SK-N-SH (cell line): ENCODE measurements at regions not wholly inside any gene's neighbourhood (a gene's known extent, or its start where the extent isn't known, plus 50 kb on each side); places are given as distances from the start of the nearest gene placed in this dataset.
"Not testable (repeated sequence)": the region's sequence is repeated elsewhere in the genome, so short reads cannot be mapped to it uniquely, and the experiment has no call there.

Experiments
- CTCF ChIA-PET: fragments of 300-600, 350-600 bp; formaldehyde crosslinking; extraction: SDS; loops from one replicate; lab custom pipeline; 2021; lab: Yijun Ruan, JAX
- POLR2A ChIA-PET: fragments of 350-600 bp; sonication (Branson Sonifier 250); formaldehyde crosslinking; extraction: SDS; loops from one replicate; lab custom pipeline; 2020; ENCODE audit warnings: antibody characterized with exemption, inconsistent platforms; lab: Yijun Ruan, JAX
- DNase-seq: peaks from one replicate; pipeline ENCODE4 v3.0.0; 2012
- H2AFZ ChIP-seq: fragments of 200-600 bp; sonication (generic); 2 replicates; pipeline ENCODE4 v1.8.1; 2016; ENCODE audit warnings: antibody characterized with exemption, mild to moderate bottlenecking, low read depth
- H3F3A ChIP-seq: fragments of 200-600 bp; sonication (generic); replicated peaks from 2 replicates; pipeline ENCODE3; 2016; ENCODE audit warnings: antibody characterized with exemption, mild to moderate bottlenecking; ENCODE audit not compliant: insufficient read depth
- H3K27ac ChIP-seq, 2 experiments: fragments of 200-500 bp in 1 of 2; fragments of 200-600 bp in 1 of 2; sonication (Bioruptor generic) in 1 of 2; sonication (generic), shearing (Covaris generic) in 1 of 2; 2 replicates each; pipeline versions ENCODE4 v1.5.1 to v1.6.1; 2014 to 2016; ENCODE audit warnings: low read depth in 2 of 2, inconsistent platforms in 1 of 2, low read length in 1 of 2, mild to moderate bottlenecking in 1 of 2, mixed read lengths in 1 of 2
- H3K27me3 ChIP-seq: fragments of 200-600 bp; sonication (generic), shearing (Covaris generic); 2 replicates; pipeline ENCODE4 v1.6.1; 2016; ENCODE audit warnings: mixed run types; ENCODE audit not compliant: insufficient read depth
- H3K36me3 ChIP-seq, 2 experiments: fragments of 200-500 bp in 1 of 2; fragments of 200-600 bp in 1 of 2; sonication (Bioruptor generic) in 1 of 2; sonication (generic) in 1 of 2; replicated peaks in 1 of 2; 2 replicates each; pipeline versions ENCODE3 to v1.5.1; 2014 to 2016; ENCODE audit warnings: low read length in 1 of 2, mild to moderate bottlenecking in 1 of 2; ENCODE audit not compliant: insufficient read depth in 2 of 2, control insufficient read depth in 1 of 2
- H3K4me1 ChIP-seq, 2 experiments: fragments of 200-500 bp in 1 of 2; fragments of 200-600 bp in 1 of 2; sonication (Bioruptor generic) in 1 of 2; sonication (generic), shearing (Covaris generic) in 1 of 2; 2 replicates each; pipeline versions ENCODE4 v1.5.1 to v1.6.1; 2014 to 2016; ENCODE audit warnings: low read depth in 1 of 2, low read length in 1 of 2, mixed run types in 1 of 2; ENCODE audit not compliant: insufficient read depth in 2 of 2, control insufficient read depth in 1 of 2
- H3K4me2 ChIP-seq: fragments of 200-600 bp; sonication (generic), shearing (Covaris generic); 2 replicates; pipeline ENCODE4 v1.6.1; 2017; ENCODE audit warnings: mixed run types
- H3K4me3 ChIP-seq, 2 experiments: fragments of 200-500 bp in 1 of 2; fragments of 200-600 bp in 1 of 2; sonication (Bioruptor generic) in 1 of 2; sonication (generic), shearing (Covaris generic) in 1 of 2; 2 replicates each; pipeline versions ENCODE4 v1.5.1 to v1.8.1; 2014 to 2016; ENCODE audit warnings: low read depth in 2 of 2, inconsistent platforms in 1 of 2, low read length in 1 of 2, mild to moderate bottlenecking in 1 of 2, mixed read lengths in 1 of 2, moderate library complexity in 1 of 2
- H3K79me2 ChIP-seq: fragments of 200-600 bp; sonication (generic); 2 replicates; pipeline ENCODE4 v1.8.1; 2017; ENCODE audit warnings: mild to moderate bottlenecking; ENCODE audit not compliant: insufficient read depth
- H3K9ac ChIP-seq: fragments of 200-600 bp; sonication (generic); 2 replicates; pipeline ENCODE4 v1.6.1; 2017; ENCODE audit warnings: mixed run types
- H3K9me2 ChIP-seq: fragments of 200-600 bp; sonication (generic); 2 replicates; pipeline ENCODE4 v1.6.1; 2017; ENCODE audit warnings: mixed run types
- H3K9me3 ChIP-seq: fragments of 200-600 bp; sonication (generic); 2 replicates; pipeline ENCODE4 v1.6.1; 2017; ENCODE audit warnings: mixed run types, mild to moderate bottlenecking, moderate library complexity
- H4K20me1 ChIP-seq: fragments of 200-600 bp; sonication (generic); 2 replicates; pipeline ENCODE4 v1.6.1; 2017; ENCODE audit warnings: mild to moderate bottlenecking, mixed run types; ENCODE audit not compliant: insufficient read depth
- FOXJ3 ChIP-seq: sonication (generic); formaldehyde crosslinking; IDR thresholded peaks from 2 replicates; pipeline ENCODE4 v1.5.1; 2020; ENCODE audit warnings: mild to moderate bottlenecking, missing genetic modification reagents
- TCF12 ChIP-seq: IDR thresholded peaks from 2 replicates; pipeline ENCODE4 v1.4.0; 2012
- WGBS: methylation state at CpG from one replicate; pipeline ENCODE4 v1.1.6; 2017; ENCODE audit warnings: low lambda C conversion rate; 5-methylcytosine and 5-hydroxymethylcytosine counted together
- TF ChIP-seq, protein P1 (sequence below): fragments of 200-600 bp; sonication (generic); IDR thresholded peaks from 2 replicates; pipeline ENCODE4 v1.6.1; 2017; ENCODE audit warnings: antibody characterized with exemption, mild to moderate bottlenecking, moderate library complexity
- TF ChIP-seq, protein P2 (sequence below): IDR thresholded peaks from 2 replicates; pipeline ENCODE4 v1.4.0; 2012; ENCODE audit warnings: low read depth, borderline replicate concordance

DNA sequence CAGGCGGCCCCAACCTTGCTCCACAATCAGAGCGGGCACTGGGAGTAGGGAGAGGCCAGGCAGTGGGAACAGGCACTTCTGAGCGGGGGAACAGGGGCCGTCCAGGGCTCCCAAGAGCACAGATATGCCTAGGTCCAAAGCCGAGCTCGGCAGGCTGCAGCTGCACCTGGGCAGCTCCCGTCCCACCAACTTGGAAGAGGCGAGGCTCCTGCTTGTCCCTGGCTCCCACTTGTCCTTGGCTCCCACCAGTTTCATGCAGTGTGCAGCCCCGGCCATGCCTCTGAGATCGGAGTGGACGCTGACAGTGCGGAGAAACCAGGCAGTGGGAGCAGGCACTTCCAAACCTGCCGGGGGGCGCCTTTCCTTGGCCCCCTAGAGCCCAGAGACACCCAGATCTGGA is 84.0 kb upstream of the XAGE2 start:
- 9% methylated on average over 7 of the region's 14 CpGs for WGBS

DNA sequence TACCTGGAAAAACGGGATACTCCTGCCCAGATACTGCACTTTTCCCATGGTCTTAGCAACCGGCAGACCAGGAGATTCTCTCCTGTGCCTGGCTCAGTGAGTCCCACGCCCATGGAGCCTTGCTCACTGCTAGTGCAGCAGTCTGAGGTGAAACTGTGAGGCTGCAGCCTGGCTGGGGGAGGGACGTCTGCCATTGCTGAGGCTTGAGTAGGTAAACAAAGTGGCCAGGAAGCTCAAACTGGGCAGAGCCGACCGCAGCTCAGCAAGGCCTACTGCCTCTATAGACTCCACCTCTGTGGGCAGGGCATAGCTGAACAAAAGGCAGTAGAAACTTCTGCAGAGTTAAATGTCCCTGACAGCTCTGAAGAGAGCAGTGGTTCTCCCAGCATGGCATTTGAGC is 69.9 kb upstream of the XAGE2 start:
- H3K27ac ChIP-seq, CTCF ChIA-PET, H3K4me2 ChIP-seq, DNase-seq, H3F3A ChIP-seq, H2AFZ ChIP-seq, H3K4me3 ChIP-seq, H3K4me1 ChIP-seq, H3K9ac ChIP-seq, H3K36me3 ChIP-seq, H3K9me2 ChIP-seq, POLR2A ChIA-PET, H3K9me3 ChIP-seq, H4K20me1 ChIP-seq, H3K79me2 ChIP-seq: not testable (repeated sequence)
- peaks cover 12% of the 10 kb centered on the region; the same call in 1 of the 2 replicates for H3K27me3 ChIP-seq
- WGBS, result 8% methylated on average over 4 of the region's 6 CpGs

More for the DNA sequence above, 84.0 kb upstream of the XAGE2 start:
- Histone ChIP-seq H3K9me2 (no peaks in the 10 kb centered on the region), H3K27me3 (peaks cover 7% of the 10 kb centered on the region; the same call in 1 of the 2 replicates), H3K79me2 (no peaks in the 10 kb centered on the region), H3K9me3 (no peaks in the 10 kb centered on the region), H4K20me1 (no peaks in the 10 kb centered on the region), H3F3A (no peaks in the 10 kb centered on the region), H3K27ac (no peak overlapping the region), H3K9ac (no peak overlapping the region), H3K4me1 (no peaks in the 10 kb centered on the region), H3K4me2 (no peak overlapping the region), H3K4me3 (no peak overlapping the region), H3K36me3 (no peaks in the 10 kb centered on the region), H2AFZ (no peak overlapping the region)
- ChIA-PET POLR2A (no interaction called here), CTCF (no interaction called here)
- no peak for DNase-seq
- TF ChIP-seq, protein P1, sequence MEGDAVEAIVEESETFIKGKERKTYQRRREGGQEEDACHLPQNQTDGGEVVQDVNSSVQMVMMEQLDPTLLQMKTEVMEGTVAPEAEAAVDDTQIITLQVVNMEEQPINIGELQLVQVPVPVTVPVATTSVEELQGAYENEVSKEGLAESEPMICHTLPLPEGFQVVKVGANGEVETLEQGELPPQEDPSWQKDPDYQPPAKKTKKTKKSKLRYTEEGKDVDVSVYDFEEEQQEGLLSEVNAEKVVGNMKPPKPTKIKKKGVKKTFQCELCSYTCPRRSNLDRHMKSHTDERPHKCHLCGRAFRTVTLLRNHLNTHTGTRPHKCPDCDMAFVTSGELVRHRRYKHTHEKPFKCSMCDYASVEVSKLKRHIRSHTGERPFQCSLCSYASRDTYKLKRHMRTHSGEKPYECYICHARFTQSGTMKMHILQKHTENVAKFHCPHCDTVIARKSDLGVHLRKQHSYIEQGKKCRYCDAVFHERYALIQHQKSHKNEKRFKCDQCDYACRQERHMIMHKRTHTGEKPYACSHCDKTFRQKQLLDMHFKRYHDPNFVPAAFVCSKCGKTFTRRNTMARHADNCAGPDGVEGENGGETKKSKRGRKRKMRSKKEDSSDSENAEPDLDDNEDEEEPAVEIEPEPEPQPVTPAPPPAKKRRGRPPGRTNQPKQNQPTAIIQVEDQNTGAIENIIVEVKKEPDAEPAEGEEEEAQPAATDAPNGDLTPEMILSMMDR, result no peak
- TF ChIP-seq TCF12, result no peak
- no peak for TF ChIP-seq FOXJ3 (CRISPR knock-in tag)
- TF ChIP-seq, protein P2, sequence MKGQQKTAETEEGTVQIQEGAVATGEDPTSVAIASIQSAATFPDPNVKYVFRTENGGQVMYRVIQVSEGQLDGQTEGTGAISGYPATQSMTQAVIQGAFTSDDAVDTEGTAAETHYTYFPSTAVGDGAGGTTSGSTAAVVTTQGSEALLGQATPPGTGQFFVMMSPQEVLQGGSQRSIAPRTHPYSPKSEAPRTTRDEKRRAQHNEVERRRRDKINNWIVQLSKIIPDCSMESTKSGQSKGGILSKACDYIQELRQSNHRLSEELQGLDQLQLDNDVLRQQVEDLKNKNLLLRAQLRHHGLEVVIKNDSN, result no peak

DNA sequence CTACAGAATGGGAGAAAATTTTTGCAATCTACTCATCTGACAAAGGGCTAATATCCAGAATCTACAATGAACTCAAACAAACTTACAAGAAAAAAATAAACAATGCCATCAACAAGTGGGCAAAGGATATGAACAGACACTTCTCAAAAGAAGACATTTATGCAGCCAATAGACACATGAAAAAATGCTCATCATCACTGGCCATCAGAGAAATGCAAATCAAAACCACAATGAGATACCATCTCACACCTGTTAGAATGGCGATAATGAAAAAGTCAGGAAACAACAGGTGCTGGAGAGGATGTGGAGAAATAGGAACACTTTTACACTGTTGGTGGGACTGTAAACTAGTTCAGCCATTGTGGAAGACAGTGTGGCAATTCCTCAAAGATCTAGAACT is 60.3 kb upstream of the XAGE2 start:
- H3K4me3 ChIP-seq, H3F3A ChIP-seq, H3K9me2 ChIP-seq, H2AFZ ChIP-seq, H3K9me3 ChIP-seq, H4K20me1 ChIP-seq, H3K27ac ChIP-seq, H3K4me1 ChIP-seq, H3K4me2 ChIP-seq, H3K79me2 ChIP-seq, H3K9ac ChIP-seq, H3K27me3 ChIP-seq, CTCF ChIA-PET, H3K36me3 ChIP-seq, DNase-seq, POLR2A ChIA-PET: not testable (repeated sequence)
- WGBS, result 44% methylated on average over 1 of the region's 1 CpG
